IPS-18c (cell line): ENCODE measurements at regions not wholly inside any gene's neighbourhood (a gene's known extent, or its start where the extent isn't known, plus 50 kb on each side); places are given as distances from the start of the nearest gene placed in this dataset.

Experiments used
- H3K4me3 ChIP-seq: 2 replicates; pipeline ENCODE4 v1.7.0; 2013; ENCODE audit warnings: low read depth, mild to moderate bottlenecking, low read length, moderate library complexity; ENCODE audit not compliant: insufficient read depth
- H3K9me3 ChIP-seq: one replicate; pipeline ENCODE4 v1.6.1; 2013; ENCODE audit warnings: mild to moderate bottlenecking, low read length, moderate library complexity; ENCODE audit not compliant: control insufficient read depth, insufficient read depth

DNA sequence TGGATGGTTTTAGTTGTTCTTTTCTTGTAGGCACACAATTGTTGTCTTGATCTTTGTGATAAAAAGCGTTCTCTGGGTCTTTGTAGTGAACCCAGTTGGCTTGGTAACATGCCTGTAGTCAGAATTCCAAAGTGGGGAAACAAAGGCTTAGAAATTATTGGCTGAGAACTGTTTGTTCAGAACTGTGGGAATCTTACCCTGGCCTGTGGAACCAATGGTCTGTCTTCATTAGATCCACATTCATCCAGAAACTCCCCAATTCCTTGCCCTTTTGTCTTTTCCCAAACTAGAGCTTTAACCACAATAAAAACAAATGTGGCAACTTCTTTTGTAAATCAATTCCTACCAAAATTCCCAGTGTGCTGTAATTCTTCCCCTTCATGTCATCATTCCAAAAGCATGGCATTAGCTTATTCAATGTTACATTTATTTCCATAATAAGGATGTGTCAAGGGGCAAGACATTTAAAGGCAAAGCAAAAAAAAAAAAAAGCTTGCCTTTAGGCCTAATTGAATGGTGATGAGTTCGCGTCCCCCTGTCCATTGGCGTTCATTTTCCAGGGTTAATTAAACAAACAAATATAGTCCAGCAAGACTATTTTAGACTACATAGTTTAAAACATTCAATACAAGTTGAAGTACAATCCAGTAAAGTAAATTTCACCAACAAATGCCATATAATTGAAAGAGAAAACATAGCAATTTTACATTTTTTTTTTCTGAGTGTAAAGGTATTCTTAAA is 249.8 kb upstream of the ZNF608 start:
- H3K4me3 ChIP-seq, result no peak overlapping the region
- no peaks in the 10 kb centered on the region for H3K9me3 ChIP-seq

DNA sequence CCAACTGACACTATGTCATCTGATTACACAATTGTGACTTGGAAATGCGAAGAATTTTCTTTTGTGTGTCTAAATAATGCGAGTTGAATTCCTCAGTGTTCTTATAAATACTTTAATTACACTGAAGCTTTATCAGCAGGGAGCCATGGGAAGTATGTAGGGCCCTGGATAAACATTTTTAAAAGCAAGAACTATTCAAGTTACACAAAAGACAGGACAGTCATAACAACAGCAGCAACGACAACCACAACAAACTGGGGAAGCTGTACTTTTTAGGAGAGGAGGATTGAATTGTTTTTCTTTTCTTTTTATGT is 250.3 kb upstream of the ZNF608 start:
- no peak overlapping the region for H3K4me3 ChIP-seq
- H3K9me3 ChIP-seq, result no peaks in the 10 kb centered on the region

DNA sequence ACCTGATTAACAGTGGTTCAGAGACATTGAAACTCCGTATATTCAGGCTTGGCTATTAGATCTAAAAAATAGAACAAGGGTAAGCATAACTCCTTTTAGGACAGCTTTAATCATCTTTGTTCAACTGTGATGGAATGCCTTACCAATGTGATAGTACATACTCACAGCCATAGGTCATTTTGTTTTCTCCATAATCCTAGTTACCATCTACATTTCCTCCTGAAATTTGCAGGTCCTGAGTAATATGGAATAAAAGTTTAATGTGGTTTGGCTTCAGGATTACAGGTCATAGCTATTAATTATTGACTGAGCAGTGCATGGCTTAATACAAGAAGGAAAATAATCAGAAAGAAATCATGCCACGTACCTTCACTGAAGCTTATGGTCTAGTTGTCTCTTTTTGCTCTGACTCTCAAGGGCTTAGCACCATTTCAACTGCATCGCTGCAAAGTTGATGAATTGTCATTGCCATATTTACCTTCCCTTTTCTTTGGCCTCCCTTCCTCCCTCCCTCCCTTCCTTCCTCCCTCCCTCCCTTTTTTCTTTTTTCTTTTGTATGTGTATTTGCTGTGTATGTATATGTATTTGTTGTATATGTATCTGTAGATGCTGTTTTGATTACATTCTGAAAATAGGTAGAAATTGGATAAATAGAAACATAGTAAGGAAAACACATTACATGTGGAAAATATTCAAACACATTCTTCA is 250.9 kb upstream of the ZNF608 start:
- Histone ChIP-seq H3K4me3 (no peak overlapping the region), H3K9me3 (no peaks in the 10 kb centered on the region)

DNA sequence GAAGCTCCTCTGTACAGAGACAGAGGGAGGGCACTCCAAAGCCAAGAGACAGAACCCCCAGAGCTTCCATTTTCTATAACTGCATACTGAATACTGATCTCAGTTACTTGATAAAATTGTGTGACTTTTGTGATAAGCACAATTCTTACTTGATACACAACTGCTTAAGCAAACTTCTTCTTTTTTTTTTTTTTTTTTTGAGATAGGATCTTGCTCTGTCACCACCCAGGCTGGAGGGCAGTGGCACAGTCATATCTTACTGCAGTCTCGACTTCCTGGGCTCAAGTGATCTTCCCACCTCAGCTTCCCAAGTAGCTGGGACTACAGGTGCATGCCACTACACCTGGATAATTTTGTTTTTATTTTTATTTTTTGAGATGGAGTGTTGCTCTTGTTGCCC is 252.1 kb upstream of the ZNF608 start:
- no peak overlapping the region for H3K4me3 ChIP-seq
- H3K9me3 ChIP-seq, result no peaks in the 10 kb centered on the region

DNA sequence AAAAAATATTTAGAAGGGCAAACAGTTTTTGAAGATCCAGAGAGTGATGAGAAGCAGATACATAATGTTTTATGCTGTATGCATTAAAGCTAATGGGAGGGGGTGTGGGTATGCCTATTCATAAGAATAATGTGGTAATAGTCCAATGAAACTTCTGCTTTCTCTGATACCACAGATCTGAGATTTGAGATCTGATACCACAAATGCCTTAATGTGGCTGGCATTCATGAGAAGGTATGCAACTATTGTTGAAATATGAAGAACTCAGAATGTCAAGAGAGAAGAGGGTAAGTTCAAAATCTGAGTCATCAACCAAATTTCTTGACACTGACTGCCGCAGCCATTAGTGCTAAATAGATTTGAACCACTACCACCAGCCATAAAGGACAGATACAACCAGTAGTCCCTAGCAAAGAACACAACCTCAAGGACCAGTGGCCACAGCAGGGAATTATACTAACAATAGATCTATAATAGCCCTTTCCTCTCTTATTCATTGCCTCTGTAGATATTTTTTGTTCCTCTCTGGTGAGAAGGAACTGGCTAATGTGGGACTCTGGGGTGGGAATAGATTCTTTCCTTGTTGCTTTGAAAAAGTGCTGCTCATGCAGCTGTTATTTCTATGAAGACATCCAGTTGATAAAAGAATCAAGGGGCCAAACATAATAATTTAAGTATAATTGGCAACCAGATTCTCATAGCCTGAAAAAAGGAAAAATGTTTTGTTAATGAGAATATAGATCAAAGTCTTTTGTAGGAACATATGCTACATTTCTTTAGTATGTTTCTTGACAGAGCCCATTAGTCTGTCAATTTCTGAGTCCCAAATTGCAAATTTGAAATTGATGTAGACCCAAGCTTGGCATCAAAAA is 256.5 kb upstream of the ZNF608 start:
- Histone ChIP-seq H3K9me3 (no peaks in the 10 kb centered on the region), H3K4me3 (no peak overlapping the region)

DNA sequence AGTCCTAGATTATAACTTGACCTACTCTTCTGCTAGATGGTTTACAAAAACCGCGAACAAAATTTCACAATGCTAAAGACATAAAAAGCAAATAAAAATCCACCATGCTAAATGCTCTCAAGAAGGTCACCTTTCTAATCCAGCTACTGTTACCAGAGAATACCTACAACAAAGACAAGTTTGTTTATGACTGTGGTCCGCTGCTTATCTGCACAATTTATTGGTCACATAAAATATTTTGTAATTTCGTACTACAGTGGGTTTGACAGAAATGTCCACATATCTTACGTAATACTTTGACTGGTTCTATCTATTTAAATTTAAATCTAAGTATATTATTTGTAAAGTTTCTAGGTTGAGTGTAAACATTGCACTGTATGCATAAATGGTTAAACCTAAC is 257.6 kb upstream of the ZNF608 start:
- H3K4me3 ChIP-seq, result no peak overlapping the region
- no peaks in the 10 kb centered on the region for H3K9me3 ChIP-seq

DNA sequence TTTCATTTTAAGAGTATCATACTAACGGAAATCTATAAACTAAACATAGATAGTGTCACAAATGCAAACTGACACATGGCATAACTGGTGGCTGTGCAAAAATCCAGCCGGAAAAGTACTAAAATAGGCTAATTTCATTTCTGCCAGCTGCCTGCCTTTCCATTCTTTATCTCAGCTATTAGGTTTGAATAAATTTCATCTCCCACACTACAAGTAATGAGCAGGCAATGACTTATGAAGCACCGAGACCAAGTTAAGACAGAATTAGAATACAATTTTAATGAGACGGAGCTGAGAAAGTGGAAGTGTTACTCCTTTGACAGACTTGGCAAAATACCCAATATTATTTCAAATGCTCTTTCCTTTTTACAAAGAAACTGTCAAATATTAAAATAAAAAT is 258.8 kb upstream of the ZNF608 start:
- H3K4me3 ChIP-seq, result no peak overlapping the region
- no peaks in the 10 kb centered on the region for H3K9me3 ChIP-seq

DNA sequence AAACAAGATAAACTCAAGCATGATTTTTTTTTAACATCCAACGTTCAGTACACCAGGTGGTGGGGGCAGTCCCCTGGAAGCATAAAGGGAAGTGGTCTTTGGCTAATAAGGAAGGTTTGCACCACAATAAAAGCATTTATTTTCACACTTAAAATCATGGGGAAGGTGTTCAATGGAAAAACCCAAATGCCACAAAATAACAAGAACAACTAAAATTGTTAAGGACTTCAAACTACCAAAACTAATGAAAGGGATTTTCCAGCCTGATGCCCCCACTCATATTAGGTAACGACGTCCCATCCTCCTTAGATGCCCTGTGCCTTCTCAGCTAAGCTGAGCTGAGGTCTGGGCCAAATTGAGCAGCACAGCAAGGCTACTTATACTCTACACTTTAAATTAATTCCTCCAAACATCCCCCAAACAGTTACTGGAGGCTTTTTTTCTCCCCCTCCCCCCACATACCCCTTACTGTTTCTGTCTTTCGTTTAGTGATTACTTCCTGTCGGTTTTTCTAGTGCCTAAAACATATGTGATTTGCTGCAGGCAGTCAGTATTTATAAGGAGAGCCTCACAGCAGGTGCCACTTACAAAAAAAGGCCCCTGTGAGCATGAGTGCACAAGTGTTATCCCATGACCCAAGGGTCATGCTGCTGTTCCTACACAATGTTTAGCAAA is 259.7 kb upstream of the ZNF608 start:
- no peaks in the 10 kb centered on the region for H3K9me3 ChIP-seq
- no peak overlapping the region for H3K4me3 ChIP-seq

DNA sequence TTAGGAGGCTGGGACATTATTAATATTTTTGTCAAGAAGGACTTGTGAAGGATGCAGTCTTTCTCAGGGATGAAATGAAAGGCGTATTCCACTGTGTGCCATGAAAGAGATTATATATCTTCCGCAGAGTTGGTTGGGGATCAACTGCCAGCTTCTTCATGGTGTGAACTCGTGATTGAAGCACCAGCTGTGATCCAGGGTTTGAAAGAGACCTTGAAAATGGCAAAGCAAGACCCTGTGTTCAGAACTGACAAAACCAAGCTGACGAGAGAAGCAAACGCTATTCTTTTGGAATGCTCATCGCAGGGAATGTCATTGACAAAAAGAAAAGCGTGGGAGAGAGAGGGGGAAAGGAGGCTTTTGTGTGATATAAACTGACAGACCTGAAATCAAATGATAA is 263.9 kb upstream of the ZNF608 start:
- H3K9me3 ChIP-seq, result no peaks in the 10 kb centered on the region
- no peak overlapping the region for H3K4me3 ChIP-seq

DNA sequence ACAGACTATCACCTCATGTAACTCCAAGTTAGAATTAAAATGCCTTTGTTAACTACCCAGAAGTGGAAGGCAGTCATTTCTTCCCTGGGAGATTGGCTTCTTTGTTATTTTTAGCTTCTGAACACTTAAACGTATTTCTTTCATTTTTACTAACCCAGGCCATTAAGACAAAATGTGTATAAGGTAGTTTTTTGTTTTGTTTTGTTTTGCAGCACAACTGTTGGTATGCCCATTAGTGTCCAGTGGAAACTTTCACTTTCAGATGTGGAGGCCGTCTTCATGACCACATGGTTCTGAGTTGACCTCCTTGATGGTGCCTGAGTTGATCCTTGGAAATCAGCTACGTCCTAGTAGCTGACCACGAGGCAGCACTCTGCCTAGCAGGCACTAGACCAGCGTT is 264.6 kb upstream of the ZNF608 start:
- no peak overlapping the region for H3K4me3 ChIP-seq
- no peaks in the 10 kb centered on the region for H3K9me3 ChIP-seq

DNA sequence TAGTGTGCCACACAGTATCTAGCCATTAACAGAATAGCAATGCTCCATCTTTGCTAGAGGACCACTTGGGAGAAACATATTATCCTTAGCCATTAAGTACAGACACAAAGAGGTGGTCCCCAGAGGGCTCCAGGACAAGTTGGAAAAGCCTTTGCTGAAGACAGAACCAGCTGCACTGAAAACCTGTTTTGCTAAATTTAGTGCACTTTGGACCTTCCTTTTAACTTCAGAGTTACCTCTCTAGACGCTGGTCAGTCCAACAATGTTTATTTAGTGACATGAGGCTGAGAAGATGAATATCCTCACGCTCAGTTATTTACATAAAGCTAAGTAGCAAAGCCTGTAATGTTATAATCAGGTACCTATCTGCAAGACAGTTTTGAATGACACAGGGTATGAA is 265.0 kb upstream of the ZNF608 start:
- H3K9me3 ChIP-seq, result no peaks in the 10 kb centered on the region
- H3K4me3 ChIP-seq, result no peak overlapping the region

DNA sequence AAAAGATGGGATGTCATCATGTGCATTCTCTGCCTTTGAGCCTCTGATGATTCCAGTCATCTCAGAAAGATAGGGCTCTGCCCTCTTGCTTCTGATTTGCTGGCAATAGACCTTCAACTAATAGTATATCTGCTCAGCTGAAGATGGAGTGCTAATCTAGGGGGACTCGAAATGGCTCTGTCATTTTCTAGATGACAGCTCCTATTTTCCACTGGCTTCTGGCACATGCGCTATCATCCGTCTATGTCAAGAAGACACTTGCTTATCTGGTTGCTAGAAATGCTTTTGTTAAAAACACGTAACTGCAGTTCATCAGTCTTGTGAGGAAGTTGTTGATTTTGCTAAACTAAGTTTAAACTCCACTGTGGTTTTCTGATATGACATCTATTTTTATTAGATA is 265.5 kb upstream of the ZNF608 start:
- H3K4me3 ChIP-seq, result no peak overlapping the region
- H3K9me3 ChIP-seq, result no peaks in the 10 kb centered on the region

DNA sequence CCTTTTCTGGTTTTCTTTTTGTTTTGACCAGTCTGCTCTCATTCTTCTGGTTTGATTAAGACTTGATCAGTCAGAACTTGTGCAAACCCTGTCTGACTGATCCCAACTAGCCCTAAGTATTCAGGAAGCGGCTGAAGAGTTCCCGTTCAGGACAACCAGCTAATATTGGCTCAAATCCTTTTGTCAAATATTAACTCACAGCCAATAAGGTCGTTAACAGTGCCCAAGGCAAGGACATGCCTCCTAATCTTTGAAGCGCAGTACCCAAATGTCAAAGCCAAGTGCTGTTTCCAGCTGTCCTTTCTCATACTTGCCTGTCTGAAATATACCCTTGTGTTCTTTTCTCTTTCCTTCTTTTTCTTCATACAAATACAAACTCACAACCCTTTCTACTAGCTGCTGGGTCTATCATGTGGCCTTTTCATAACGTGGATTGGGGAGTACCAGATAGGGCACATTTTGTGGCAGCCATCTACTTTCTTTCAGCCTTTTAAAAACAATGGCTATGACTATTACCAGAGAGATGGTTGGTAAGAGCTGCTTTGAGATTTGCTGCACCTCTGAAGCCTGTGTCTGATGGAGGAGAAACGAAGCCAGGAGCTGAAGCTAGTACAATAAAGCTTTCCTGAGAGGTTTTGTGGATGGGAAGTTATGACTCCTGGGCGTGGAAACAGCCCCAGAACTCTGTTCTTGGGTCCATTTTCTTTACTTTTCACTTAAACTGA is 266.4 kb upstream of the ZNF608 start:
- no peaks in the 10 kb centered on the region for H3K9me3 ChIP-seq
- H3K4me3 ChIP-seq, result no peak overlapping the region

DNA sequence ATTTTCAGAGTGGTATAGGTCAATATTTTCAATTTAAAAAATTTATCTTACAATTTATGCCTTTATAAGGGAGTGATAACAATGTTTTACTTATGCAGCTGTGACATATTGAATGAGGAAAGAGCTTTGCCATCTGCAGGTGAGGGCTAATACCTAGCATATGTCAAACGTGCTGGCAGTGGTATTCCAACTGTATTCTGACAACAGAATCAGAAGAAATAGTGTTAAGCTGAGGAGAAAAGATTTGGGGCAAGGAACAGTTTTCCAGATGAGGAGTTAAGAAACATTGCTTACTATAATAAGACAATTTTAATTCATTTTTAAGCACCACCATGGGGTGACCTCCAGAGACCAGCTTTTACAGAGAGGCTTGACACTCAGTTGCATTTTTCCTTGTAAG is 267.8 kb upstream of the ZNF608 start:
- H3K9me3 ChIP-seq, result no peaks in the 10 kb centered on the region
- H3K4me3 ChIP-seq, result no peak overlapping the region

DNA sequence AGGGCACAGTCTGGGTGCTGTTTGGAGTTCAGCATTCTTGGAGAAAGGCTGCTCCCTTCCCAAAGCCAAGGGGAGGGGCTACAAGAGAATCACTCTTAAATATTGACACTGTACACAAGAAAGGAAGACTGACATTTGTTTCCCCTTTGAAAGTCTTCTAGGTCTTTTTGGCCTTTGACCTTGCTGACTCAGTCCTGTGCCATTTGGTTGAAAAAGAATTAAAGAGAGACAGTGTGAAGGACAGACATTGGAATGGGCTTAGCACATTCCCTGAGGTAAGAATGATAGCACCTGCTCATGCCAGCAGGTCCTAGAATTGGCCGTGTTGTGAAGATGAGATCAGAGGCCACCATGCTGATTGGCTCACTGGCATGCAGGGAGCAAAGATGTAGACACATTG is 271.4 kb upstream of the ZNF608 start:
- no peaks in the 10 kb centered on the region for H3K9me3 ChIP-seq
- no peak overlapping the region for H3K4me3 ChIP-seq

DNA sequence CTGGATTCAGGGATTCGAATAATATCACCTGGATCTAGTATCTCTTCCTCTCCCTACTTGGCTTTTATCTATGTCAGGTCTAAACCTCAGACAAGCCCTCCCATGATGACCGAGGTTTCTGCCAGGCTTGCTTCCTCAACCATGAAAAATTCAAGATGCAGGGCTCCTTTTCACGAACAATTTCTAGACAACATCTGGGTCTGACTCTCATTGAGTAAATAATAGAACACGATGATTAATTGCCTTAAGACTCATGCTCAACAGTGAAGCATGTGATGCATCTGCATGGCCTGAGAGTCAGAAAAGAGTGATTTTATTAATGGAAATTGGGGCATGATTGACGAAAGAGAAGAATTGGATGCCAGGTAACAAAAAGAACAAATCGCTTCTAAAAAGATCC is 277.2 kb upstream of the ZNF608 start:
- H3K9me3 ChIP-seq, result no peaks in the 10 kb centered on the region
- H3K4me3 ChIP-seq, result no peak overlapping the region
